Hepatocyte (in vitro differentiated cells): ENCODE measurements at regions not wholly inside any gene's neighbourhood (a gene's known extent, or its start where the extent isn't known, plus 50 kb on each side); places are given as distances from the start of the nearest gene placed in this dataset.

Source experiments
- DNase-seq: peaks from one replicate; pipeline ENCODE4 v3.0.0-alpha.2; 2016; ENCODE audit warnings: low spot score
- H2AFZ ChIP-seq: fragments of 200-600 bp; sonication (generic); 2 replicates; pipeline ENCODE4 v1.6.0; 2016; ENCODE audit warnings: antibody characterized with exemption, mild to moderate bottlenecking
- H3K27ac ChIP-seq: fragments of 200-600 bp; sonication (generic); 2 replicates; pipeline ENCODE4 v1.5.1; 2016; ENCODE audit warnings: mild to moderate bottlenecking
- H3K27me3 ChIP-seq: fragments of 200-600 bp; sonication (generic); 2 replicates; pipeline ENCODE4 v1.6.1; 2016
- H3K36me3 ChIP-seq: fragments of 200-600 bp; sonication (generic); replicated peaks from 2 replicates; pipeline ENCODE4 v1.5.1; 2016; ENCODE audit warnings: low read depth; ENCODE audit not compliant: insufficient read depth
- H3K4me1 ChIP-seq: fragments of 200-600 bp; sonication (generic); 2 replicates; pipeline ENCODE4 v1.5.1; 2016; ENCODE audit warnings: mild to moderate bottlenecking, moderate library complexity; ENCODE audit not compliant: insufficient read depth
- H3K4me2 ChIP-seq: fragments of 200-600 bp; sonication (generic); 2 replicates; pipeline ENCODE4 v1.6.0; 2016
- H3K4me3 ChIP-seq: fragments of 200-600 bp; sonication (generic); 2 replicates; pipeline ENCODE4 v1.5.1; 2016; ENCODE audit warnings: mild to moderate bottlenecking
- H3K79me2 ChIP-seq: fragments of 200-600 bp; sonication (generic); 2 replicates; pipeline ENCODE4 v1.6.0; 2017; ENCODE audit warnings: mild to moderate bottlenecking
- H3K9me2 ChIP-seq: fragments of 200-600 bp; sonication (generic); replicated peaks from 2 replicates; pipeline ENCODE4 v1.6.0; 2017; ENCODE audit warnings: mild to moderate bottlenecking; ENCODE audit not compliant: insufficient read depth
- H3K9me3 ChIP-seq: fragments of 200-600 bp; sonication (generic); 2 replicates; pipeline ENCODE4 v1.5.1; 2016; ENCODE audit warnings: low read depth, mild to moderate bottlenecking
- H4K20me1 ChIP-seq: fragments of 200-600 bp; sonication (generic); 2 replicates; pipeline ENCODE4 v1.6.0; 2016; ENCODE audit warnings: mild to moderate bottlenecking; ENCODE audit not compliant: insufficient read depth, poor library complexity, severe bottlenecking
- EZH2 ChIP-seq: fragments of 200-600 bp; sonication (generic); IDR thresholded peaks from 2 replicates; pipeline ENCODE4 v1.6.1; 2016; ENCODE audit warnings: antibody characterized with exemption, mild to moderate bottlenecking, borderline replicate concordance
- EZH2phosphoT487 ChIP-seq: fragments of 200-600 bp; sonication (generic); IDR thresholded peaks from one replicate; pipeline ENCODE4 v1.6.1; 2018; ENCODE audit warnings: antibody characterized with exemption, mild to moderate bottlenecking, low read depth, moderate library complexity; ENCODE audit not compliant: unreplicated experiment, severe bottlenecking
- WGBS: methylation state at CpG from one replicate; pipeline ENCODE4 v1.1.6; 2016; ENCODE audit warnings: low lambda C conversion rate; ENCODE audit errors: missing lambda C conversion rate; 5-methylcytosine and 5-hydroxymethylcytosine counted together
- TF ChIP-seq, protein P1 (sequence below): fragments of 200-600 bp; sonication (generic); IDR thresholded peaks from 2 replicates; pipeline ENCODE4 v1.5.1; 2016; ENCODE audit warnings: antibody characterized with exemption, mild to moderate bottlenecking; ENCODE audit not compliant: poor library complexity

DNA sequence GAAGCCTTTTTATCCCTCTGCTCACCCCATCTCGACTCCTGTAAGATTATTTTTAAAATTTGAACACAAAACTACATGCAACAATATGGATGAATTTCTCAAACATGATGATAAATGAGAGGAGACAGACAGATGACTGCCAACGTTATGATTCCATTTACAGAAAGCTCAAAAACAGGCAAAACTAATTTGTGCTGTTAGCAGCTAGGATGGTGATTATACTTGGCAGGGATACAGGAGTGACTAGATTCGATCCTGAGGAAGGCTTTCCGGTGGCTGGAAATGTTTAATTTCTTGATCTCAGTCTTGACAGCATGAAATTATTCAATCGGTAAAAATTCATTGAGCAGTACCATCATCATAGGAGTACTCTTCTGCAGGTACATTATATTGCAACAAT is 163.4 kb upstream of the SH3BP4 start:
- no peak for DNase-seq
- 91% methylated on average over 5 of the region's 5 CpGs for WGBS
- Histone ChIP-seq H3K4me2 (no peak overlapping the region), H3K79me2 (no peaks in the 10 kb centered on the region), H3K4me1 (no peaks in the 10 kb centered on the region), H3K9me3 (no peaks in the 10 kb centered on the region), H3K27me3 (no peaks in the 10 kb centered on the region), H3K27ac (no peak overlapping the region), H4K20me1 (no peaks in the 10 kb centered on the region), H3K4me3 (no peak overlapping the region), H3K36me3 (no peaks in the 10 kb centered on the region), H3K9me2 (no peaks in the 10 kb centered on the region), H2AFZ (no peak overlapping the region)
- no peak for TF ChIP-seq EZH2phosphoT487
- TF ChIP-seq, protein P1, sequence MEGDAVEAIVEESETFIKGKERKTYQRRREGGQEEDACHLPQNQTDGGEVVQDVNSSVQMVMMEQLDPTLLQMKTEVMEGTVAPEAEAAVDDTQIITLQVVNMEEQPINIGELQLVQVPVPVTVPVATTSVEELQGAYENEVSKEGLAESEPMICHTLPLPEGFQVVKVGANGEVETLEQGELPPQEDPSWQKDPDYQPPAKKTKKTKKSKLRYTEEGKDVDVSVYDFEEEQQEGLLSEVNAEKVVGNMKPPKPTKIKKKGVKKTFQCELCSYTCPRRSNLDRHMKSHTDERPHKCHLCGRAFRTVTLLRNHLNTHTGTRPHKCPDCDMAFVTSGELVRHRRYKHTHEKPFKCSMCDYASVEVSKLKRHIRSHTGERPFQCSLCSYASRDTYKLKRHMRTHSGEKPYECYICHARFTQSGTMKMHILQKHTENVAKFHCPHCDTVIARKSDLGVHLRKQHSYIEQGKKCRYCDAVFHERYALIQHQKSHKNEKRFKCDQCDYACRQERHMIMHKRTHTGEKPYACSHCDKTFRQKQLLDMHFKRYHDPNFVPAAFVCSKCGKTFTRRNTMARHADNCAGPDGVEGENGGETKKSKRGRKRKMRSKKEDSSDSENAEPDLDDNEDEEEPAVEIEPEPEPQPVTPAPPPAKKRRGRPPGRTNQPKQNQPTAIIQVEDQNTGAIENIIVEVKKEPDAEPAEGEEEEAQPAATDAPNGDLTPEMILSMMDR: no peak
- TF ChIP-seq EZH2: no peak

DNA sequence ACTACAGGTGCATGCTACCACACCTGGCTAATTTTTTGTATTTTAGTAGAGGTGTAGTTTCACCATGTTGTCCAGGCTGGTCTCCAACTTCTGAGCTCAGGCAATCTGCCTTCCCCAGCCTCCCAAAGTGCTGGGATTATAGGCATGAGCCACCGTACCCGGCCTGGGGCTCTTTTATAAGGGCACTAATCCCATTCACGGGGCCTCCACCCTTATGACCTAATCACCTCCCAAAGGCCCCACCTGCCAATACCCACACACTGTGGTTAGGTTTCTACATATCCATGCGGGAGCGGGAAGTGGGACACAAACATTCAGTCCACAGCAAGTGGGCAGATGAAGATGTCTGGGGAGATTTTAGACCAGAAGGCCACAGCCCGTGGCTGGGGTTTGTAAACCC is 164.7 kb upstream of the SH3BP4 start:
- Histone ChIP-seq H2AFZ (no peak overlapping the region), H3K4me3 (no peak overlapping the region), H3K9me2 (no peaks in the 10 kb centered on the region), H4K20me1 (no peaks in the 10 kb centered on the region), H3K9me3 (no peaks in the 10 kb centered on the region), H3K4me2 (no peak overlapping the region), H3K27me3 (no peaks in the 10 kb centered on the region), H3K27ac (no peak overlapping the region), H3K36me3 (no peaks in the 10 kb centered on the region), H3K79me2 (no peaks in the 10 kb centered on the region), H3K4me1 (no peaks in the 10 kb centered on the region)
- 88% methylated on average over 6 of the region's 6 CpGs for WGBS
- no peak for DNase-seq
- no peak for TF ChIP-seq EZH2
- TF ChIP-seq, protein P1: no peak
- no peak for TF ChIP-seq EZH2phosphoT487

DNA sequence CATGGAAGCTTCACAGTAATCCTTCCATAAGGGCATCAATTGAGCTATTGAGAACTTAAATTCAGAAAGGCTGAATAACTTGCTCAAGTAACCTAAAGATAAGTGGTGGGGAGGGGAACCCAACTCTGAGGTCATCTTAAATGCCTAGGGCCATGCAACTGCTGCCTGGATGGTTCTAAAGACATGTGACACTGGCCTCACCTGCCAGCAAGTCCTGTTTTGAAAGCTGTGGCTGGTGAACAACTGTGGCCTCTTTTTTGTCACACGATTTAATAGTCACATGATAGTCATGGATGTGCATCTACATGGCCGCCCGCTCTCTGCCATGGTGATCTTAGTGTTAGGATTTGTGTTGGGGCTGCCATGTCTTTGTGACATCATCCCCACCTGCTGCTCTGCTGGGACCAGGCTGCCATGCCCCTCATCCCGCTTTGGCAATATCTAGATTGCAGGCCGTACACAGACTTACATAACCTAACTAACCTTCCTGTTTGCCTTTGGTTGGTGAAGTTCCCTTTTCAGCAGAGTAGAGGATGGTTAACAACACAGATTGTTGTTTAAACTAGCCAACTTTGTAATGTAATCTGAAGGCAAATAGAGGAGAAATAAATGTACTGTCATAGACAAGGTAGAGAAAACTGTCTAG is 177.9 kb upstream of the SH3BP4 start:
- Histone ChIP-seq H3K27me3 (no peaks in the 10 kb centered on the region), H4K20me1 (no peaks in the 10 kb centered on the region), H3K9me3 (no peaks in the 10 kb centered on the region), H3K4me1 (peaks cover 9% of the 10 kb centered on the region), H3K9me2 (no peaks in the 10 kb centered on the region), H3K79me2 (no peaks in the 10 kb centered on the region), H2AFZ (no peak overlapping the region), H3K27ac (no peak overlapping the region), H3K4me2 (no peak overlapping the region), H3K4me3 (no peak overlapping the region), H3K36me3 (no peaks in the 10 kb centered on the region)
- DNase-seq: no peak
- TF ChIP-seq EZH2 (no peak), EZH2phosphoT487 (no peak)
- TF ChIP-seq, protein P1: no peak
- WGBS: 83% methylated on average over 5 of the region's 5 CpGs

DNA sequence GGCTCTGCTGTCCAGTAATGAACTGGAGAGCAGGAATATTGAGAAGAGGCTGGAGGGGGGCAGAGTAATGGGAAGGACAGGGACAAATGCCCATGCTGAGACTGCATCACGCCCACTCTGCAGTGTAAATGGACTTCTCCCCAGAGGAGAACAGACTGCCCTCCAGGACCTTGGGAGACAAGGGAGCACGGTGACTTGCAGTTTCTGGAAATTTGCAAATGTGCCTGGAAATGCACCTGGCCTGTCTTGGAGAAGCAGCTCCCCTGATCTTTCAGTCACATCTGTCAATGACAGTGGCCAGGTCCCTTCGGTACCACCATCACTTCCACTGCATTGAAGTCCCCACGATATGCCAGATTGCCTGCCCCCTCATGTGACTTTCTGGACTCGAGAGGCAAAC is 178.7 kb upstream of the SH3BP4 start:
- TF ChIP-seq EZH2phosphoT487 (no peak), EZH2 (no peak)
- TF ChIP-seq, protein P1: no peak
- H3K4me3 ChIP-seq: no peak overlapping the region
- no peaks in the 10 kb centered on the region for H3K36me3 ChIP-seq
- H3K79me2 ChIP-seq: no peaks in the 10 kb centered on the region
- H4K20me1 ChIP-seq: no peaks in the 10 kb centered on the region
- no peak for DNase-seq
- H3K4me2 ChIP-seq: no peak overlapping the region
- no peaks in the 10 kb centered on the region for H3K9me3 ChIP-seq
- H3K4me1 ChIP-seq: peaks cover 9% of the 10 kb centered on the region
- H2AFZ ChIP-seq: no peak overlapping the region
- 83% methylated on average over 5 of the region's 5 CpGs for WGBS
- no peaks in the 10 kb centered on the region for H3K9me2 ChIP-seq
- H3K27ac ChIP-seq: no peak overlapping the region
- no peaks in the 10 kb centered on the region for H3K27me3 ChIP-seq
